ENCODE measurements at regions not wholly inside any gene's neighbourhood (a gene's known extent, or its start where the extent isn't known, plus 50 kb on each side); places are given as distances from the start of the nearest gene placed in this dataset.

DNA sequence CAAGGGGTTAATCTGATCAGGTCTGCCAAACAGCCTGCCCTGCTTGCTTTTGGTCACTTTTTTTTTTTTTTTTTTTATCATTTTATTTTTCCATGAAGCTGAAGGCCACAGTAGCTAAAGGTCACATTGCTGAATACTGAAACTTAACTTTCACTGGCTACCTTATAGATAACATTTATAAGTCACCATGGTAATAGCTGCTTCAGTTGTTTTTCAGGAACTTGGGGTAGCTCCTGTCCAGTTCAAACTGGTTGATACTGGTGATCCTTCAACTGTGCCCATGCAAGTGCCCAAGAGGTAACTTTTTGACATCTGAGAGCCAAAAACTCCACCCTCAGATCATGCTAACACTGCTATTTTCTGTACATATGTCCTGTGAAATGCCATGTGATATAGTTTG lies 68.3 kb upstream of the RGS7BP start:
- POLR2A ChIA-PET: no interaction called here
- H3K4me3 ChIP-seq (ENCODE audit: low read depth, low read length): no peak overlapping the region

GRCh38 chr5:64451551-64451950 lies 54.3 kb upstream of the RGS7BP start:
- no peak for DNase-seq (ENCODE audit: low read depth)
- no peak overlapping the region for H3K4me3 ChIP-seq (ENCODE audit: low read depth, low read length)
- H3K36me3 ChIP-seq (ENCODE audit: control insufficient read depth, insufficient read depth, low read length): no peaks in the 10 kb centered on the region
- ChIA-PET CTCF (no interaction called here), POLR2A (no interaction called here)
- no peak for TF ChIP-seq CTCF (IDR thresholded peaks at IDR 0.05; ENCODE audit: insufficient read depth, low read depth, low read length)
- no peaks in the 10 kb centered on the region; the same call in 1 of the 2 replicates for H3K27me3 ChIP-seq (ENCODE audit: control insufficient read depth, insufficient read depth, low read length)

More for the DNA sequence above, 68.3 kb upstream of the RGS7BP start:
- no peak for TF ChIP-seq CTCF (IDR thresholded peaks at IDR 0.05; ENCODE audit: insufficient read depth, low read depth, low read length)
- CTCF ChIA-PET: interaction anchor here (0.7 kb wide), 1 partner anchor 20 kb away, joined by 3 read pairs; no protein-coding TSS in a partner anchor
- no peak for DNase-seq (ENCODE audit: low read depth)
- Histone ChIP-seq H3K36me3 (ENCODE audit: control insufficient read depth, insufficient read depth, low read length) (no peaks in the 10 kb centered on the region), H3K27me3 (ENCODE audit: control insufficient read depth, insufficient read depth, low read length) (no peaks in the 10 kb centered on the region)

- Histone ChIP-seq H3K27me3 (ENCODE audit: control insufficient read depth, insufficient read depth, low read length) (no peaks in the 10 kb centered on the region), H3K36me3 (ENCODE audit: control insufficient read depth, insufficient read depth, low read length) (no peaks in the 10 kb centered on the region), H3K4me3 (ENCODE audit: low read depth, low read length) (no peak overlapping the region)
- ChIA-PET POLR2A (no interaction called here), CTCF (no interaction called here)
- no peak for TF ChIP-seq CTCF (IDR thresholded peaks at IDR 0.05; ENCODE audit: insufficient read depth, low read depth, low read length)
- no peak for DNase-seq (ENCODE audit: low read depth)
These were observed 52.4 kb upstream of the RGS7BP start for GRCh38 chr5:64453405-64453804.
